ENCODE measurements at regions not wholly inside any gene's neighbourhood (a gene's known extent, or its start where the extent isn't known, plus 50 kb on each side); places are given as distances from the start of the nearest gene placed in this dataset.

GRCh38 chr10:83037653-83038052, 1101.7 kb upstream of the GHITM start:
- H3K27me3 Mint-ChIP-seq (ENCODE audit: low read depth, poor library complexity), result no peaks in the 10 kb centered on the region
- no peak overlapping the region for H3K4me3 Mint-ChIP-seq
- no peak overlapping the region for H3K27ac Mint-ChIP-seq
- DNase-seq, result no peak
- H3K9me3 Mint-ChIP-seq, result no peaks in the 10 kb centered on the region
- no peaks in the 10 kb centered on the region for H3K4me1 Mint-ChIP-seq
- TF ChIP-seq CTCF (IDR thresholded peaks at IDR 0.05), result no peak
- H3K36me3 Mint-ChIP-seq (ENCODE audit: low read depth), result no peaks in the 10 kb centered on the region

- Mint-ChIP-seq H3K4me3 (no peak overlapping the region), H3K4me1 (no peaks in the 10 kb centered on the region), H3K27ac (no peak overlapping the region), H3K27me3 (ENCODE audit: low read depth, poor library complexity) (no peaks in the 10 kb centered on the region), H3K36me3 (ENCODE audit: low read depth) (no peaks in the 10 kb centered on the region), H3K9me3 (no peaks in the 10 kb centered on the region)
- no peak for TF ChIP-seq CTCF (IDR thresholded peaks at IDR 0.05)
- DNase-seq, result no peak
Observed at GRCh38 chr10:83038631-83039030, 1100.7 kb upstream of the GHITM start.

- Mint-ChIP-seq H3K27me3 (ENCODE audit: low read depth, poor library complexity) (peaks cover 4% of the 10 kb centered on the region), H3K27ac (no peak overlapping the region), H3K4me3 (no peak overlapping the region), H3K36me3 (ENCODE audit: low read depth) (no peaks in the 10 kb centered on the region), H3K4me1 (no peaks in the 10 kb centered on the region), H3K9me3 (no peaks in the 10 kb centered on the region)
- no peak for TF ChIP-seq CTCF (IDR thresholded peaks at IDR 0.05)
- no peak for DNase-seq
Observed at GRCh38 chr10:83045731-83046130, 1093.6 kb upstream of the GHITM start.

- Mint-ChIP-seq H3K36me3 (ENCODE audit: low read depth) (no peaks in the 10 kb centered on the region), H3K4me3 (no peak overlapping the region), H3K4me1 (no peaks in the 10 kb centered on the region), H3K9me3 (no peaks in the 10 kb centered on the region), H3K27me3 (ENCODE audit: low read depth, poor library complexity) (peaks cover 4% of the 10 kb centered on the region), H3K27ac (no peak overlapping the region)
- DNase-seq, result no peak
- no peak for TF ChIP-seq CTCF (IDR thresholded peaks at IDR 0.05)
Observed at GRCh38 chr10:83050815-83051214, 1088.5 kb upstream of the GHITM start.

- H3K4me1 Mint-ChIP-seq, result no peaks in the 10 kb centered on the region
- DNase-seq, result no peak
- peaks cover 3% of the 10 kb centered on the region for H3K27me3 Mint-ChIP-seq (ENCODE audit: low read depth, poor library complexity)
- H3K9me3 Mint-ChIP-seq, result no peaks in the 10 kb centered on the region
- H3K27ac Mint-ChIP-seq, result no peak overlapping the region
- no peak for TF ChIP-seq CTCF (IDR thresholded peaks at IDR 0.05)
- H3K36me3 Mint-ChIP-seq (ENCODE audit: low read depth), result no peaks in the 10 kb centered on the region
- H3K4me3 Mint-ChIP-seq, result no peak overlapping the region
Observed at GRCh38 chr10:83062871-83063270, 1076.4 kb upstream of the GHITM start.

- H3K36me3 Mint-ChIP-seq (ENCODE audit: low read depth), result no peaks in the 10 kb centered on the region
- no peaks in the 10 kb centered on the region for H3K27me3 Mint-ChIP-seq (ENCODE audit: low read depth, poor library complexity)
- H3K4me3 Mint-ChIP-seq, result no peak overlapping the region
- no peak overlapping the region for H3K27ac Mint-ChIP-seq
- no peaks in the 10 kb centered on the region for H3K4me1 Mint-ChIP-seq
- TF ChIP-seq CTCF (IDR thresholded peaks at IDR 0.05), result no peak
- H3K9me3 Mint-ChIP-seq, result no peaks in the 10 kb centered on the region
- DNase-seq, result no peak
Observed at GRCh38 chr10:83073472-83073871, 1065.8 kb upstream of the GHITM start.
